Activated naive CD4-positive, alpha-beta T cell treated with anti-CD3 and anti-CD28 coated beads for 36 hours (primary cell): ENCODE measurements at regions not wholly inside any gene's neighbourhood (a gene's known extent, or its start where the extent isn't known, plus 50 kb on each side); places are given as distances from the start of the nearest gene placed in this dataset.

Experiments
- CTCF ChIA-PET: fragments of 350-600 bp; sonication (Branson Sonifier 250); formaldehyde crosslinking; loops from one replicate; lab custom pipeline; 2021; ENCODE audit warnings: antibody characterized with exemption; lab: Charles Lee
- DNase-seq: peaks from one replicate; pipeline ENCODE4 v3.0.0-alpha.2; 2020
- H3K27ac Mint-ChIP-seq: one replicate; pipeline ENCODE4 v1.8.0; 2021; ENCODE audit warnings: mild to moderate bottlenecking, mixed read lengths
- H3K27me3 Mint-ChIP-seq: one replicate; pipeline ENCODE4 v1.8.0; 2021; ENCODE audit warnings: low read depth, mixed read lengths
- H3K36me3 Mint-ChIP-seq: one replicate; pipeline ENCODE4 v1.8.0; 2021; ENCODE audit warnings: low read depth, mixed read lengths
- H3K4me1 Mint-ChIP-seq: one replicate; pipeline ENCODE4 v1.8.0; 2021; ENCODE audit warnings: low read depth, mixed read lengths
- H3K4me3 Mint-ChIP-seq: one replicate; pipeline ENCODE4 v1.8.0; 2021; ENCODE audit warnings: mild to moderate bottlenecking, moderate library complexity, mixed read lengths
- H3K9me3 Mint-ChIP-seq: one replicate; pipeline ENCODE4 v1.8.0; 2021; ENCODE audit warnings: mixed read lengths
- intact Hi-C: fragments of 100-400 bp; cut with micrococcal nuclease; formaldehyde crosslinking; loops from one replicate; pipeline ENCODE4 v1.15.1; 2023

DNA sequence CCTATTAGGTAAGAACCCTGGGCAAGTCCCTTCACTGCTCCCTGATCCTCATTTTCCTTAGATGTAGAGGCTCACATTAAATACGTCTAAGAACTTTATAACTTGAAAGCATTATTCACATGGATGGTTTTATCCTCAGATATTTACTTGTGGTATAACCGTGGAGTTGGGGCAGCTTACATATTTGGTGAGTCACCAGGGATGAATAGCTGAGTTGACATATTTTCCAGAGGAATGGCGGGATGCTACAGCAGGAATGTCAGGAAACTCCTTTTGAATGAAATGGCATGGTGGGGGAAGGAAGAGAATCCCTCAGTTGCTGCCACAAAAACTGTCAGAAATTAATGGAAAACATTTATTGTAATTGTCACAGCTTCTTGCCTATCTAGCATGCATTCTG lies 165.3 kb upstream of the RPS6KA3 start:
- no peaks in the 10 kb centered on the region for H3K9me3 Mint-ChIP-seq
- H3K27ac Mint-ChIP-seq = no peak overlapping the region
- CTCF ChIA-PET = no interaction called here
- no peak overlapping the region for H3K4me3 Mint-ChIP-seq
- no peak for DNase-seq
- intact Hi-C loops = no loop called here
- no peaks in the 10 kb centered on the region for H3K36me3 Mint-ChIP-seq
- peaks cover 16% of the 10 kb centered on the region for H3K4me1 Mint-ChIP-seq
- no peaks in the 10 kb centered on the region for H3K27me3 Mint-ChIP-seq

DNA sequence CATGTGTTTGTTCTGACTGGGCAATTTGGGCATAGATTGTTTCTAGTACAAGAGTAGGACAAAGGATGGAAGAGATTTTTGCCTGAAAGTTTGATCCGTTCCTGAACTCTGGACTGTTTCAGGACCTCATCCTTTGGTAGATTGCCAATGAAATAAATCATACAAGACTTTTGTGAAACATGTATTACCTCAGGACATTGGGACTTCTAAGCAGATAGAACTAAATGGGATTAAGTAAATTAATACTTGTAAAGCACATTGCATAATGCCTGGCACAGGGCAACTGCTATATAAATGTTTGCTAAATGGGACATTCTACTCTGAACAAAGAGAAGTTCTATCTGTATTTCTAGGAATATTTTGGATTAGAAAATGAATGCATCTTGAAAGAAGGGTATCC lies 164.8 kb upstream of the RPS6KA3 start:
- Mint-ChIP-seq H3K4me1 (peaks cover 16% of the 10 kb centered on the region), H3K9me3 (no peaks in the 10 kb centered on the region), H3K27ac (no peak overlapping the region), H3K27me3 (no peaks in the 10 kb centered on the region), H3K36me3 (no peaks in the 10 kb centered on the region), H3K4me3 (no peak overlapping the region)
- intact Hi-C loops = no loop called here
- no peak for DNase-seq
- CTCF ChIA-PET = no interaction called here

DNA sequence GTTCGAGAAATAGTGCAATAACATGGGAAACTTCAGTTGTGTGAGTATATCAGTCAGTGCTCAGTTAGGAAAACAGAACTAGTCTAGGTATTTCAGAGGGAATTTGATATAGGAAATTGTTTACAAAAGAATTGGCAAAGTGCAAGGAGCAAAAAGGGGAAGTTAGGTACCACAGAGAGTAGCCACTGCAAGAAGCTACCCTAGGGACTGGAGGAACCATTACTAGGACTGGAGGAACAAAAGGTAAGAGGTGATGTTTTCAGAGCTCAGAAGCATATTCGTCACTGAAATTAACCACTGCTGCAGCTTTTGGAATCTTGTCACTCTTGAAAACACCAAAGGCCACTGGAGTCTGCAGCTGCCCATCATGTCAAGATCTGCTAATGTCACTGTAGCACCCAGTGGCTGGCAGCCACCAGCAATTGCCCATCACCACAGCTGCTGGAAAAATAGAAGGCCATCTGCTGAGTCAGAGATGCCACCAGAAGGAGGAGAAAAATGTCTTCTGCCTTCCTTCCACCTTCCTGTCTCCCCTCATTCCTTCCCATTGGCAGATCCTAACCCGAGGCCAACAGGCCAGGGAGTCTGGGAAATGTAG lies 160.6 kb upstream of the RPS6KA3 start:
- Mint-ChIP-seq H3K27me3 (no peaks in the 10 kb centered on the region), H3K9me3 (no peaks in the 10 kb centered on the region), H3K4me1 (no peaks in the 10 kb centered on the region), H3K4me3 (no peak overlapping the region), H3K36me3 (no peaks in the 10 kb centered on the region), H3K27ac (no peak overlapping the region)
- intact Hi-C loops = no loop called here
- CTCF ChIA-PET = interaction anchor here (0.6 kb wide), 1 partner anchor 337 kb away, joined by 3 read pairs; no protein-coding TSS in a partner anchor
- no peak for DNase-seq

GRCh38 chrX:20421697-20422096 lies 155.0 kb upstream of the RPS6KA3 start:
- intact Hi-C loops = no loop called here
- Mint-ChIP-seq H3K4me3 (no peak overlapping the region), H3K27me3 (no peaks in the 10 kb centered on the region), H3K4me1 (peaks cover 30% of the 10 kb centered on the region), H3K9me3 (no peaks in the 10 kb centered on the region), H3K36me3 (no peaks in the 10 kb centered on the region), H3K27ac (no peak overlapping the region)
- DNase-seq = no peak
- CTCF ChIA-PET = no interaction called here

DNA sequence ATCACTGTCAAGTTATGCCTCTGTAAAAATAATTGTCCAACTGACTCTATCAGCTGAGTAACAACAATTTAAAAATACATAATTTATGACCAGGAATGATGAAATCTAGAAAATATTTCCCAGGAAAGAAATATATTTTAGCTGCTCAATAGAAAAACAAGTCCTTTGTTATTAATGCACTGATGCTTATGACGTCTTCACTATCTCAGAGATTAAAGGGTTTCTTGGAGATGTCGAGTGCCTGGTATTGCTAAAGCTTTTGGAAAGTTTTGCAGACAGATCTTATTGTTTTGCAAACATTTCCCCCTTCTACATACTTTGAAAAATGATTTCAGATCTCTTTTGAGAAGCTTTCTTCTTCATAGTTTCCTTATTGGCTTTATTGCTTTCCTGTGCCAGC lies 154.6 kb upstream of the RPS6KA3 start:
- intact Hi-C loops = no loop called here
- CTCF ChIA-PET = no interaction called here
- DNase-seq = no peak
- H3K9me3 Mint-ChIP-seq = no peaks in the 10 kb centered on the region
- H3K4me3 Mint-ChIP-seq = no peak overlapping the region
- H3K27ac Mint-ChIP-seq = no peak overlapping the region
- H3K27me3 Mint-ChIP-seq = no peaks in the 10 kb centered on the region
- peaks cover 30% of the 10 kb centered on the region for H3K4me1 Mint-ChIP-seq
- H3K36me3 Mint-ChIP-seq = no peaks in the 10 kb centered on the region

GRCh38 chrX:20420058-20420457 lies 153.3 kb upstream of the RPS6KA3 start:
- Mint-ChIP-seq H3K27ac (no peak overlapping the region), H3K27me3 (no peaks in the 10 kb centered on the region), H3K4me1 (peaks cover 30% of the 10 kb centered on the region), H3K9me3 (no peaks in the 10 kb centered on the region), H3K4me3 (no peak overlapping the region), H3K36me3 (no peaks in the 10 kb centered on the region)
- DNase-seq = no peak
- CTCF ChIA-PET = no interaction called here
- intact Hi-C loops = no loop called here

GRCh38 chrX:20418379-20419150 lies 151.9 kb upstream of the RPS6KA3 start:
- Mint-ChIP-seq H3K27me3 (no peaks in the 10 kb centered on the region), H3K27ac (peak overlapping the region; percentile 18), H3K36me3 (no peaks in the 10 kb centered on the region), H3K4me1 (peaks cover 41% of the 10 kb centered on the region), H3K4me3 (no peak overlapping the region), H3K9me3 (no peaks in the 10 kb centered on the region)
- peak; percentile 17 for DNase-seq
- intact Hi-C loops = no loop called here
- CTCF ChIA-PET = interaction anchor here (0.6 to 0.7 kb wide), 4 partner anchors 10 to 64 kb away, joined by 3 to 7 read pairs (median 4); no protein-coding TSS in a partner anchor

- intact Hi-C loops = loop anchor here (1.0 kb wide), 1 partner anchor 33 kb away; no protein-coding TSS in a partner anchor
- Mint-ChIP-seq H3K27me3 (no peaks in the 10 kb centered on the region), H3K9me3 (no peaks in the 10 kb centered on the region), H3K36me3 (no peaks in the 10 kb centered on the region), H3K27ac (no peak overlapping the region), H3K4me1 (peaks cover 40% of the 10 kb centered on the region), H3K4me3 (no peak overlapping the region)
- CTCF ChIA-PET = interaction anchor here (0.7 to 1.6 kb wide), 2 partner anchors 18 to 162 kb away, joined by 4 to 5 read pairs; no protein-coding TSS in a partner anchor
- DNase-seq = peak; percentile 18
These were observed 148.2 kb upstream of the RPS6KA3 start for GRCh38 chrX:20414762-20415445.

- CTCF ChIA-PET = interaction anchor here (1.6 kb wide), 1 partner anchor 161 kb away, joined by 5 read pairs; no protein-coding TSS in a partner anchor
- Mint-ChIP-seq H3K9me3 (no peaks in the 10 kb centered on the region), H3K27me3 (no peaks in the 10 kb centered on the region), H3K27ac (no peak overlapping the region), H3K36me3 (no peaks in the 10 kb centered on the region), H3K4me3 (no peak overlapping the region), H3K4me1 (peaks cover 38% of the 10 kb centered on the region)
- intact Hi-C loops = loop anchor here (1.0 kb wide), 1 partner anchor 32 kb away; no protein-coding TSS in a partner anchor
- DNase-seq = peak; percentile 39
These were observed 147.4 kb upstream of the RPS6KA3 start for GRCh38 chrX:20414066-20414465.

- intact Hi-C loops = no loop called here
- peak; percentile 69 for DNase-seq
- Mint-ChIP-seq H3K4me3 (peak overlapping the region; percentile 47), H3K36me3 (no peaks in the 10 kb centered on the region), H3K27ac (peak overlapping the region; percentile 73), H3K27me3 (no peaks in the 10 kb centered on the region), H3K9me3 (no peaks in the 10 kb centered on the region), H3K4me1 (peaks cover 27% of the 10 kb centered on the region)
- CTCF ChIA-PET = interaction anchor here (0.7 kb wide), 1 partner anchor 35 kb away, joined by 3 read pairs; no protein-coding TSS in a partner anchor
These were observed 146.3 kb upstream of the RPS6KA3 start for GRCh38 chrX:20412871-20413486.

- H3K27ac Mint-ChIP-seq = no peak overlapping the region
- peaks cover 25% of the 10 kb centered on the region for H3K4me1 Mint-ChIP-seq
- no peak for DNase-seq
- no peaks in the 10 kb centered on the region for H3K36me3 Mint-ChIP-seq
- H3K4me3 Mint-ChIP-seq = no peak overlapping the region
- CTCF ChIA-PET = no interaction called here
- no peaks in the 10 kb centered on the region for H3K27me3 Mint-ChIP-seq
- intact Hi-C loops = no loop called here
- H3K9me3 Mint-ChIP-seq = no peaks in the 10 kb centered on the region
These were observed 143.8 kb upstream of the RPS6KA3 start for GRCh38 chrX:20410540-20410939.

DNA sequence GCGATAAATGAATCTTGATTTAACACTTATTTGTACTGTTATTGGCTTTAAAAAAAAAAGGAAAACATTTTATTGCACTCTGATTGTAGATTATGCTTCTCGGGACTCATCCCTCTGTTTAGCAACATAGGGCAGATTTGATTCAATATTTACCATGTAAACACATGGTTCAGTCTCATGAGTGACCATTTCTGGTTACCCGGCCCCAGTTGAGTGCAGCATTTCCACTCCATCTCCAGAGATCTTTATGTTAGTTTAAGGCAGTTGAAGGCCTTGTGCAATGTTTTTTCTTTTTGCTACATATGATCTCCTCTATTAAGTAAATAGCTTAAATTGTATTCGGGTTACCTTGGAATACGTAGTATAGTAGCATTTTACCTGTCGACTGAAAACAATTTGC lies 143.3 kb upstream of the RPS6KA3 start:
- CTCF ChIA-PET = no interaction called here
- no peaks in the 10 kb centered on the region for H3K27me3 Mint-ChIP-seq
- no peaks in the 10 kb centered on the region for H3K9me3 Mint-ChIP-seq
- DNase-seq = no peak
- peaks cover 25% of the 10 kb centered on the region for H3K4me1 Mint-ChIP-seq
- no peak overlapping the region for H3K4me3 Mint-ChIP-seq
- no peaks in the 10 kb centered on the region for H3K36me3 Mint-ChIP-seq
- intact Hi-C loops = no loop called here
- H3K27ac Mint-ChIP-seq = no peak overlapping the region
